ENCODE measurements at regions not wholly inside any gene's neighbourhood (a gene's known extent, or its start where the extent isn't known, plus 50 kb on each side); places are given as distances from the start of the nearest gene placed in this dataset.

- no peaks in the 10 kb centered on the region for H3K36me3 Mint-ChIP-seq (ENCODE audit: low read depth, unreplicated experiment)
- no peak overlapping the region for H3K4me2 ChIP-seq (ENCODE audit: low read length)
- peaks cover 2% of the 10 kb centered on the region for H3K9me3 Mint-ChIP-seq (ENCODE audit: unreplicated experiment)
- H3K4me1 ChIP-seq (ENCODE audit: insufficient read depth, low read length): no peaks in the 10 kb centered on the region
- DNase-seq (ENCODE audit: low read depth): no peak
- H3K9ac ChIP-seq (ENCODE audit: low read length): no peak overlapping the region
- peaks cover 4% of the 10 kb centered on the region for H3K4me1 Mint-ChIP-seq (ENCODE audit: low read depth, unreplicated experiment)
- H2AFZ ChIP-seq (ENCODE audit: low read depth, low read length): no peak overlapping the region
- no peaks in the 10 kb centered on the region for H3K27me3 ChIP-seq (ENCODE audit: insufficient read depth, low read length)
- no peak overlapping the region for H3K4me3 Mint-ChIP-seq (ENCODE audit: unreplicated experiment)
- no peaks in the 10 kb centered on the region for H4K20me1 ChIP-seq (ENCODE audit: insufficient read depth, low read length)
- TF ChIP-seq, protein P1, sequence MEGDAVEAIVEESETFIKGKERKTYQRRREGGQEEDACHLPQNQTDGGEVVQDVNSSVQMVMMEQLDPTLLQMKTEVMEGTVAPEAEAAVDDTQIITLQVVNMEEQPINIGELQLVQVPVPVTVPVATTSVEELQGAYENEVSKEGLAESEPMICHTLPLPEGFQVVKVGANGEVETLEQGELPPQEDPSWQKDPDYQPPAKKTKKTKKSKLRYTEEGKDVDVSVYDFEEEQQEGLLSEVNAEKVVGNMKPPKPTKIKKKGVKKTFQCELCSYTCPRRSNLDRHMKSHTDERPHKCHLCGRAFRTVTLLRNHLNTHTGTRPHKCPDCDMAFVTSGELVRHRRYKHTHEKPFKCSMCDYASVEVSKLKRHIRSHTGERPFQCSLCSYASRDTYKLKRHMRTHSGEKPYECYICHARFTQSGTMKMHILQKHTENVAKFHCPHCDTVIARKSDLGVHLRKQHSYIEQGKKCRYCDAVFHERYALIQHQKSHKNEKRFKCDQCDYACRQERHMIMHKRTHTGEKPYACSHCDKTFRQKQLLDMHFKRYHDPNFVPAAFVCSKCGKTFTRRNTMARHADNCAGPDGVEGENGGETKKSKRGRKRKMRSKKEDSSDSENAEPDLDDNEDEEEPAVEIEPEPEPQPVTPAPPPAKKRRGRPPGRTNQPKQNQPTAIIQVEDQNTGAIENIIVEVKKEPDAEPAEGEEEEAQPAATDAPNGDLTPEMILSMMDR (IDR thresholded peaks at IDR 0.05; ENCODE audit: insufficient read depth, low read depth, low read length): no peak
- no peak for TF ChIP-seq EZH2 (IDR thresholded peaks at IDR 0.05; ENCODE audit: insufficient read depth, low read length)
- FAIRE-seq: no peak
- no peaks in the 10 kb centered on the region for H3K79me2 ChIP-seq (ENCODE audit: insufficient read depth, low read length)
- H3K27ac ChIP-seq (ENCODE audit: low read depth, low read length): no peak overlapping the region
- no peaks in the 10 kb centered on the region for H3K36me3 ChIP-seq (ENCODE audit: insufficient read depth, low read length)
- H3K27ac Mint-ChIP-seq (ENCODE audit: unreplicated experiment): no peak overlapping the region
- H3K27me3 Mint-ChIP-seq (ENCODE audit: low read depth, unreplicated experiment): no peaks in the 10 kb centered on the region
- no peak overlapping the region for H3K4me3 ChIP-seq (ENCODE audit: insufficient read depth, low read depth, low read length)
- H3K9me3 ChIP-seq (ENCODE audit: insufficient read depth, low read depth, low read length): no peaks in the 10 kb centered on the region
Measured at GRCh38 chr6:55052846-55053245, 121.5 kb upstream of the HCRTR2 start.

DNA sequence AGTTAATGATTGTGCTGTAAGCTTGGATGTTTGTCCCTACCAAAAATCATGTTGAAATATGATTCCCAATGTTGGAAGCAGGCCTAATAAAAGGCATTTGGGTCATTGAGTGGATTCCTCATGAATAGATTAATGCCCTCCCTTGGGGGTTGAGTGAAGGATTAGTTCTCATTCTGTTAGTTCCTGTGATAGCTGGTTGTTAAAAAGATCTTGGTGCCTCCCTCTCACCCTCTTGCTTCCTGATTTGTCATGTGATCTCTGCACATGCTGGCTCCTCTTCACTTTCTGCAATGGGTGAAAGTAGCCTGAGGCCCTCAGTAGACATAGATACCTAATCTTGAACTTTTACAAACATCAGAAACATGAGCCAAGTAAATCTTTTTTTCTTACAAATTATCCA lies 115.6 kb upstream of the HCRTR2 start:
- no peaks in the 10 kb centered on the region for H3K36me3 Mint-ChIP-seq (ENCODE audit: low read depth, unreplicated experiment)
- Histone ChIP-seq H3K4me2 (ENCODE audit: low read length) (no peak overlapping the region), H3K4me1 (ENCODE audit: insufficient read depth, low read length) (no peaks in the 10 kb centered on the region), H4K20me1 (ENCODE audit: insufficient read depth, low read length) (no peaks in the 10 kb centered on the region), H3K79me2 (ENCODE audit: insufficient read depth, low read length) (no peaks in the 10 kb centered on the region), H3K9ac (ENCODE audit: low read length) (no peak overlapping the region), H3K9me3 (ENCODE audit: insufficient read depth, low read depth, low read length) (peaks cover 7% of the 10 kb centered on the region), H3K27ac (ENCODE audit: low read depth, low read length) (no peak overlapping the region), H2AFZ (ENCODE audit: low read depth, low read length) (no peak overlapping the region), H3K27me3 (ENCODE audit: insufficient read depth, low read length) (no peaks in the 10 kb centered on the region), H3K36me3 (ENCODE audit: insufficient read depth, low read length) (no peaks in the 10 kb centered on the region), H3K4me3 (ENCODE audit: insufficient read depth, low read depth, low read length) (no peak overlapping the region)
- no peaks in the 10 kb centered on the region for H3K4me1 Mint-ChIP-seq (ENCODE audit: low read depth, unreplicated experiment)
- DNase-seq (ENCODE audit: low read depth) (no peak), FAIRE-seq (no peak)
- no peak overlapping the region for H3K27ac Mint-ChIP-seq (ENCODE audit: unreplicated experiment)
- H3K4me3 Mint-ChIP-seq (ENCODE audit: unreplicated experiment): no peak overlapping the region
- H3K9me3 Mint-ChIP-seq (ENCODE audit: unreplicated experiment): peaks cover 3% of the 10 kb centered on the region
- TF ChIP-seq, protein P1 (IDR thresholded peaks at IDR 0.05; ENCODE audit: insufficient read depth, low read depth, low read length): no peak
- TF ChIP-seq EZH2 (IDR thresholded peaks at IDR 0.05; ENCODE audit: insufficient read depth, low read length): no peak
- H3K27me3 Mint-ChIP-seq (ENCODE audit: low read depth, unreplicated experiment): no peaks in the 10 kb centered on the region

- Histone ChIP-seq H3K36me3 (ENCODE audit: insufficient read depth, low read length) (no peaks in the 10 kb centered on the region), H3K79me2 (ENCODE audit: insufficient read depth, low read length) (no peaks in the 10 kb centered on the region), H3K4me3 (ENCODE audit: insufficient read depth, low read depth, low read length) (no peak overlapping the region), H3K9me3 (ENCODE audit: insufficient read depth, low read depth, low read length) (peaks cover 7% of the 10 kb centered on the region), H3K4me1 (ENCODE audit: insufficient read depth, low read length) (no peaks in the 10 kb centered on the region), H3K27ac (ENCODE audit: low read depth, low read length) (no peak overlapping the region), H3K4me2 (ENCODE audit: low read length) (no peak overlapping the region), H3K27me3 (ENCODE audit: insufficient read depth, low read length) (no peaks in the 10 kb centered on the region), H4K20me1 (ENCODE audit: insufficient read depth, low read length) (no peaks in the 10 kb centered on the region), H2AFZ (ENCODE audit: low read depth, low read length) (no peak overlapping the region), H3K9ac (ENCODE audit: low read length) (no peak overlapping the region)
- Mint-ChIP-seq H3K4me1 (ENCODE audit: low read depth, unreplicated experiment) (peaks cover 2% of the 10 kb centered on the region), H3K27me3 (ENCODE audit: low read depth, unreplicated experiment) (no peaks in the 10 kb centered on the region), H3K36me3 (ENCODE audit: low read depth, unreplicated experiment) (no peaks in the 10 kb centered on the region), H3K27ac (ENCODE audit: unreplicated experiment) (no peak overlapping the region), H3K9me3 (ENCODE audit: unreplicated experiment) (peaks cover 5% of the 10 kb centered on the region), H3K4me3 (ENCODE audit: unreplicated experiment) (no peak overlapping the region)
- FAIRE-seq (no peak), DNase-seq (ENCODE audit: low read depth) (no peak)
- TF ChIP-seq EZH2 (IDR thresholded peaks at IDR 0.05; ENCODE audit: insufficient read depth, low read length): no peak
- TF ChIP-seq, protein P1 (IDR thresholded peaks at IDR 0.05; ENCODE audit: insufficient read depth, low read depth, low read length): no peak
Measured at GRCh38 chr6:55064711-55065420, 109.4 kb upstream of the HCRTR2 start.
